ENCODE measurements at regions not wholly inside any gene's neighbourhood (a gene's known extent, or its start where the extent isn't known, plus 50 kb on each side); places are given as distances from the start of the nearest gene placed in this dataset.
"Not testable (repeated sequence)": the region's sequence is repeated elsewhere in the genome, so short reads cannot be mapped to it uniquely, and the experiment has no call there.

DNA sequence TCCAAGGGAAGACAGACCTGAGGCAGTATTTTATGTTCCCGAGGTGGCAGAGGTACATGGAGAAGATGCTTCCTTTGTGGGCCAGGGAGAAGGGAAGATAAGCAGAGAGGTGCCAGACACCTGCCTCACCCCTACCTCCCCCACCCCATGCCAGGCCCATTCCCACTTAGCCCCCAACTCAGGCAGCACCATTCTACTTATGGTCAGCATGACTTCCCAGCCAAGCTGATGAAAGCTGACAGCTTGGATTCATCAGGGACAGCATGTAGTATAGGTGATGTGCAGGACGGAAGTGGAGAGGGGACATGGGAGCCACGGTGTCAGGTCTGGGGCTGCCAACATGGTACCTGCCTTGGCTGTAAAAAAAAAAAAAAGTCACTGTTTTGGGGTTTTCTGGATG is 57.5 kb upstream of the CSPG4 start:
- no CpG with 5 or more reads among the region's 3 CpGs for WGBS (ENCODE audit: extremely low coverage, insufficient read length, low lambda C conversion rate)
- no peak overlapping the region for H3K4ac ChIP-seq (ENCODE audit: low read depth, low read length)
- no peak overlapping the region for H4K5ac ChIP-seq (ENCODE audit: insufficient read length, low read depth, low read length)
- H3K27me3 ChIP-seq (ENCODE audit: insufficient read depth, low read length): no peaks in the 10 kb centered on the region
- H3K14ac ChIP-seq (ENCODE audit: insufficient read depth, low read length): no peak overlapping the region
- peaks cover 5% of the 10 kb centered on the region; the same call in 1 of the 2 replicates for H3K4me1 ChIP-seq (ENCODE audit: insufficient read depth, low read length)
- H2BK5ac ChIP-seq (ENCODE audit: insufficient read length, low read length): no peak overlapping the region
- no peaks in the 10 kb centered on the region for H3K79me1 ChIP-seq (ENCODE audit: insufficient read depth, low read depth, low read length, poor library complexity, severe bottlenecking)
- no peaks in the 10 kb centered on the region for H3K79me2 ChIP-seq (ENCODE audit: insufficient read depth, low read length)
- H3K23me2 ChIP-seq (ENCODE audit: insufficient read length, low read depth, low read length, poor library complexity, severe bottlenecking): no peaks in the 10 kb centered on the region
- H3K4me3 Mint-ChIP-seq: no peak overlapping the region
- H4K8ac ChIP-seq (replicated peaks; ENCODE audit: insufficient read length, low read depth, low read length): no peak overlapping the region
- H3K9ac ChIP-seq (ENCODE audit: extremely low read depth, insufficient read length, low read length): no peak overlapping the region
- H2BK12ac ChIP-seq (ENCODE audit: insufficient read length, low read depth, low read length): peak overlapping the region; percentile 62
- H3K4me1 Mint-ChIP-seq: peaks cover 21 to 22% of the 10 kb centered on the region in 2 experiments
- H3K9me3 Mint-ChIP-seq: no peaks in the 10 kb centered on the region
- peak overlapping the region; percentile 96; the same call in 1 of the 2 replicates for H2BK15ac ChIP-seq (ENCODE audit: low read depth, low read length)
- H3K9me3 ChIP-seq (ENCODE audit: control insufficient read depth, low read depth, low read length): no peaks in the 10 kb centered on the region
- H3K18ac ChIP-seq (ENCODE audit: insufficient read length, low read depth, low read length): peak overlapping the region; percentile 75
- H4K91ac ChIP-seq (ENCODE audit: insufficient read length, low read depth, low read length): peak overlapping the region; percentile 45
- H2BK120ac ChIP-seq (ENCODE audit: low read depth, low read length, poor library complexity, severe bottlenecking): no peak overlapping the region
- H3K4me2 ChIP-seq (ENCODE audit: insufficient read depth, insufficient read length, low read length): no peak overlapping the region
- no peak overlapping the region for H2AFZ ChIP-seq (ENCODE audit: low read length)
- no peak overlapping the region for H2AK5ac ChIP-seq (ENCODE audit: insufficient read length, low read length)
- H3K27me3 Mint-ChIP-seq (ENCODE audit: low read depth): no peaks in the 10 kb centered on the region
- H3K56ac ChIP-seq (ENCODE audit: insufficient read length, low read depth, low read length): no peak overlapping the region
- TF ChIP-seq, protein P1, sequence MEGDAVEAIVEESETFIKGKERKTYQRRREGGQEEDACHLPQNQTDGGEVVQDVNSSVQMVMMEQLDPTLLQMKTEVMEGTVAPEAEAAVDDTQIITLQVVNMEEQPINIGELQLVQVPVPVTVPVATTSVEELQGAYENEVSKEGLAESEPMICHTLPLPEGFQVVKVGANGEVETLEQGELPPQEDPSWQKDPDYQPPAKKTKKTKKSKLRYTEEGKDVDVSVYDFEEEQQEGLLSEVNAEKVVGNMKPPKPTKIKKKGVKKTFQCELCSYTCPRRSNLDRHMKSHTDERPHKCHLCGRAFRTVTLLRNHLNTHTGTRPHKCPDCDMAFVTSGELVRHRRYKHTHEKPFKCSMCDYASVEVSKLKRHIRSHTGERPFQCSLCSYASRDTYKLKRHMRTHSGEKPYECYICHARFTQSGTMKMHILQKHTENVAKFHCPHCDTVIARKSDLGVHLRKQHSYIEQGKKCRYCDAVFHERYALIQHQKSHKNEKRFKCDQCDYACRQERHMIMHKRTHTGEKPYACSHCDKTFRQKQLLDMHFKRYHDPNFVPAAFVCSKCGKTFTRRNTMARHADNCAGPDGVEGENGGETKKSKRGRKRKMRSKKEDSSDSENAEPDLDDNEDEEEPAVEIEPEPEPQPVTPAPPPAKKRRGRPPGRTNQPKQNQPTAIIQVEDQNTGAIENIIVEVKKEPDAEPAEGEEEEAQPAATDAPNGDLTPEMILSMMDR (conservative IDR thresholded peaks at IDR 0.05): no peak
- H2BK20ac ChIP-seq (ENCODE audit: low read depth, low read length, poor library complexity, severe bottlenecking): no peak overlapping the region
- H3K36me3 Mint-ChIP-seq (ENCODE audit: insufficient read depth in 1 of 3, low read depth in 3 of 3): no peaks in the 10 kb centered on the region; a peak in 2 of 7 replicates
- H4K20me1 ChIP-seq (ENCODE audit: control insufficient read depth, insufficient read depth, insufficient read length): no peaks in the 10 kb centered on the region
- H3K27ac ChIP-seq (ENCODE audit: insufficient read length, low read depth, low read length): no peak overlapping the region
- H3K23ac ChIP-seq (ENCODE audit: insufficient read length, low read depth, low read length): no peak overlapping the region
- DNase-seq: peak; percentile 19
- H3K27ac Mint-ChIP-seq: peak overlapping the region in 1 of 3 experiments; percentile 80; a peak in 1 of 7 replicates
- no peak overlapping the region for H3T11ph ChIP-seq (ENCODE audit: low read length)

DNA sequence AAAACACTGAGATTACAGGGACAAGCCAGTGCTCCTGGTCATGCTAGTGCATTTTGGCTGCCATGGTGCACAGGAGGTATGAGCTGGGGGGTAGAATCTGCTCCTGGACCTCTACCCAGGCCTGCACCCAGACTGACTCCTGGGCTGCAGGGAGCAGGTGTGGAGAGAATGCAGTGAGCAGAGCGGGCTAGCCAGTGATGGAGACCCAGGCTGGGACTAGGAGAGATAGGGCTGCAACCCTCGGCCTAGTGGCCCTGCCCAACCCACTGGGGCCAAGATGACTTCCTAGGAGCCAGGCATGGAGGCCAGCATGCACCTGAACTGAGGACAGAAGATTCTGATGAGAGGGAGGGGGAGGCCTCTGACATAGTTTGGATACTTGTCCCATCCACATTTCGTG is 55.9 kb upstream of the CSPG4 start:
- not testable (repeated sequence) for H3K79me1 ChIP-seq (ENCODE audit: insufficient read depth, low read depth, low read length, poor library complexity, severe bottlenecking); H4K8ac ChIP-seq (replicated peaks; ENCODE audit: insufficient read length, low read depth, low read length); H3K4me3 Mint-ChIP-seq; H3K36me3 Mint-ChIP-seq (ENCODE audit: insufficient read depth in 1 of 3, low read depth in 3 of 3); H3K9me3 ChIP-seq (ENCODE audit: control insufficient read depth, low read depth, low read length); H4K20me1 ChIP-seq (ENCODE audit: control insufficient read depth, insufficient read depth, insufficient read length); H3K4ac ChIP-seq (ENCODE audit: low read depth, low read length); H3K27me3 ChIP-seq (ENCODE audit: insufficient read depth, low read length); H4K91ac ChIP-seq (ENCODE audit: insufficient read length, low read depth, low read length); H2BK12ac ChIP-seq (ENCODE audit: insufficient read length, low read depth, low read length); H3K27ac ChIP-seq (ENCODE audit: insufficient read length, low read depth, low read length); H2BK20ac ChIP-seq (ENCODE audit: low read depth, low read length, poor library complexity, severe bottlenecking); H2AFZ ChIP-seq (ENCODE audit: low read length); H3K4me2 ChIP-seq (ENCODE audit: insufficient read depth, insufficient read length, low read length); H3K9ac ChIP-seq (ENCODE audit: extremely low read depth, insufficient read length, low read length); H3K14ac ChIP-seq (ENCODE audit: insufficient read depth, low read length); H4K5ac ChIP-seq (ENCODE audit: insufficient read length, low read depth, low read length); H3T11ph ChIP-seq (ENCODE audit: low read length); H3K23me2 ChIP-seq (ENCODE audit: insufficient read length, low read depth, low read length, poor library complexity, severe bottlenecking); H2BK5ac ChIP-seq (ENCODE audit: insufficient read length, low read length); H3K23ac ChIP-seq (ENCODE audit: insufficient read length, low read depth, low read length); H2AK5ac ChIP-seq (ENCODE audit: insufficient read length, low read length); H2BK15ac ChIP-seq (ENCODE audit: low read depth, low read length); H3K4me1 ChIP-seq (ENCODE audit: insufficient read depth, low read length); H3K56ac ChIP-seq (ENCODE audit: insufficient read length, low read depth, low read length); H3K18ac ChIP-seq (ENCODE audit: insufficient read length, low read depth, low read length); H2BK120ac ChIP-seq (ENCODE audit: low read depth, low read length, poor library complexity, severe bottlenecking); H3K9me3 Mint-ChIP-seq; H3K27me3 Mint-ChIP-seq (ENCODE audit: low read depth); H3K79me2 ChIP-seq (ENCODE audit: insufficient read depth, low read length)
- WGBS (ENCODE audit: extremely low coverage, insufficient read length, low lambda C conversion rate): no CpG with 5 or more reads among the region's 3 CpGs
- DNase-seq: peak; percentile 14
- Mint-ChIP-seq H3K27ac (0 out of 7 replicates have a peak overlapping the region, but pooled peaks of 1 of the 3 experiments have one; percentile 33), H3K4me1 (peaks cover 21 to 22% of the 10 kb centered on the region in 2 experiments)
